Right lobe of liver (tissue), 6 donors: ENCODE measurements at regions not wholly inside any gene's neighbourhood (a gene's known extent, or its start where the extent isn't known, plus 50 kb on each side); places are given as distances from the start of the nearest gene placed in this dataset.

ENCODE experiments used
- ATAC-seq, 4 donors: fragments of 200-7000 bp; cut with Tn5 transposase; one replicate each; pipeline ENCODE4 v1.9.1; 2020; ENCODE audit warnings: mild to moderate bottlenecking in 4 of 4, moderate library complexity in 4 of 4
- DNase-seq, 3 donors: peaks; one replicate each; pipeline ENCODE4 v3.0.0-alpha.2; 2020
- H3K27ac ChIP-seq, 3 donors: fragments of 200-600 bp; one replicate each; pipeline ENCODE4 v1.8.0; 2022
- H3K27me3 ChIP-seq, 2 donors: fragments of 200-600 bp; one replicate each; pipeline ENCODE4 v1.8.0; 2022
- H3K36me3 ChIP-seq, 4 donors: fragments of 200-600 bp; sonication (generic) in 1 of 4; one replicate each; pipeline versions ENCODE4 v1.5.1 to v1.8.0; 2017 to 2022; ENCODE audit warnings: control low read depth in 1 of 4
- H3K4me1 ChIP-seq, 4 donors: fragments of 200-600 bp; sonication (generic) in 1 of 4; one replicate each; pipeline versions ENCODE4 v1.5.1 to v1.8.0; 2017 to 2022; ENCODE audit warnings: control low read depth in 1 of 4
- H3K4me3 ChIP-seq, 3 donors: fragments of 200-600 bp; one replicate each; pipeline ENCODE4 v1.8.0; 2022
- H3K9me3 ChIP-seq, 4 donors: fragments of 200-600 bp; sonication (generic) in 1 of 4; one replicate each; pipeline versions ENCODE4 v1.5.1 to v1.8.0; 2017 to 2022; ENCODE audit warnings: control low read depth in 1 of 4
- POLR2A ChIP-seq: fragments of 450-650 bp; IDR thresholded peaks from one replicate; pipeline ENCODE4 v1.6.1; 2017; ENCODE audit warnings: antibody characterized with exemption, mild to moderate bottlenecking
- WGBS: methylation state at CpG from one replicate; pipeline ENCODE4 v1.1.6; 2018; ENCODE audit warnings: low coverage, low lambda C conversion rate; ENCODE audit not compliant: insufficient coverage; ENCODE audit errors: missing lambda C conversion rate; 5-methylcytosine and 5-hydroxymethylcytosine counted together
- intact Hi-C, 2 donors: fragments of 100-400 bp; cut with DNase I; formaldehyde crosslinking; loops; one replicate each; pipeline versions ENCODE4 v1.11.2 to v1.14.1; 2022
- TF ChIP-seq, protein P1 (sequence below), 4 donors: fragments of 200-600 bp in 3 of 4; fragments of 450-650 bp in 1 of 4; IDR thresholded peaks; one replicate each; pipeline versions ENCODE4 v1.5.1 to v1.8.0; 2016 to 2022; ENCODE audit warnings: antibody characterized with exemption in 4 of 4, mild to moderate bottlenecking in 2 of 4
- donor health status: DM: no; HTN: yes; CAD: no.
- donor health status: DM: no; HTN: no; CAD: no.
- donor health status: DM: no; HTN: no; CAD: no.
- donor health status: DM: no; HTN: yes; CAD: no.
- donor health status: DM: no; HTN: yes; CAD: no.

DNA sequence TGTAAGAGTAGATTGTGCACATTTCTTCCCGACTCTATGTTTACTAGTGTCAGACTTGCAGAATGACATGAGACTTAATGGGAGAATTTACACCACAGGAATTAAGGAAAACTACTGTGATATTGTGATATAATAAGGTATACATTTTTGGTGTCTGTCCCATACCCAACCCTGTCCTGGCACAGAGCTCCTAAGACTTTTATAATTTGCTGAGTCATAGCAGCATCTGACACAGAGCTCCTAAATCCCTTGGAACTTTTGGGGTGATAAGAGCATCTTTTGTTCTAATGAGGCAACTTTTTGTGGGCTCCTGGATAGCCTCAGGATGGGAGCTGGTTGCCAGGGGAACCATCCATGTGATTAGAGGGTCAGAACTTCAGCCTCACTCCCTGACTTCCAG, 1607.0 kb downstream of the RPA4 start:
- DNase-seq (no peak), ATAC-seq (no peak)
- Histone ChIP-seq H3K9me3 (no peaks in the 10 kb centered on the region), H3K27ac (no peak overlapping the region), H3K4me3 (no peak overlapping the region), H3K4me1 (no peaks in the 10 kb centered on the region), H3K36me3 (no peaks in the 10 kb centered on the region), H3K27me3 (no peaks in the 10 kb centered on the region)
- TF ChIP-seq, protein P1, sequence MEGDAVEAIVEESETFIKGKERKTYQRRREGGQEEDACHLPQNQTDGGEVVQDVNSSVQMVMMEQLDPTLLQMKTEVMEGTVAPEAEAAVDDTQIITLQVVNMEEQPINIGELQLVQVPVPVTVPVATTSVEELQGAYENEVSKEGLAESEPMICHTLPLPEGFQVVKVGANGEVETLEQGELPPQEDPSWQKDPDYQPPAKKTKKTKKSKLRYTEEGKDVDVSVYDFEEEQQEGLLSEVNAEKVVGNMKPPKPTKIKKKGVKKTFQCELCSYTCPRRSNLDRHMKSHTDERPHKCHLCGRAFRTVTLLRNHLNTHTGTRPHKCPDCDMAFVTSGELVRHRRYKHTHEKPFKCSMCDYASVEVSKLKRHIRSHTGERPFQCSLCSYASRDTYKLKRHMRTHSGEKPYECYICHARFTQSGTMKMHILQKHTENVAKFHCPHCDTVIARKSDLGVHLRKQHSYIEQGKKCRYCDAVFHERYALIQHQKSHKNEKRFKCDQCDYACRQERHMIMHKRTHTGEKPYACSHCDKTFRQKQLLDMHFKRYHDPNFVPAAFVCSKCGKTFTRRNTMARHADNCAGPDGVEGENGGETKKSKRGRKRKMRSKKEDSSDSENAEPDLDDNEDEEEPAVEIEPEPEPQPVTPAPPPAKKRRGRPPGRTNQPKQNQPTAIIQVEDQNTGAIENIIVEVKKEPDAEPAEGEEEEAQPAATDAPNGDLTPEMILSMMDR (IDR thresholded peaks at IDR 0.05), result no peak
- no peak for TF ChIP-seq POLR2A
- intact Hi-C loops, result no loop called here
- 43% methylated on average over 1 of the region's 1 CpG for WGBS

DNA sequence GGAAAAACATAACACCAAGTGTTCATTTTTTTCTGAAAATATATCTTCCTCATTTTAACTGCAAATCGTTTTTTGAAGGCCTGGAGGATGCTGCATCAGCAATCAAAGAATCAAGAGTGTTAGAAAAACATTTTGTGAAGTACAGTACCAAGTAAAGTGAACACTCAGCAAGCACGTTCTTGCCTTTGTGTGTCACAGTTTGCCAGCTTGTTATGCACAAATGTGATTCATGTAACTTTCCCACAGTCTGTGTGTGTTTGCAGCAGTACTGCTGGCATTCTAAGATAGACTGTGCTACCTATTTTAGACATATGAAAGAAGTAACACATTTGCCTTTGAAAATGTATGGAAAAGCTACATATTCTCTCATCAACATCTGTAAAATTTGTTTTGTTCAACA, 1617.7 kb downstream of the RPA4 start:
- no peak overlapping the region for H3K27ac ChIP-seq
- ATAC-seq (no peak), DNase-seq (no peak)
- no peaks in the 10 kb centered on the region for H3K36me3 ChIP-seq
- H3K27me3 ChIP-seq, result no peaks in the 10 kb centered on the region
- 22% methylated on average over 2 of the region's 2 CpGs for WGBS
- no peaks in the 10 kb centered on the region for H3K9me3 ChIP-seq
- no peaks in the 10 kb centered on the region for H3K4me1 ChIP-seq
- intact Hi-C loops, result no loop called here
- TF ChIP-seq POLR2A, result no peak
- TF ChIP-seq, protein P1 (IDR thresholded peaks at IDR 0.05), result no peak
- H3K4me3 ChIP-seq, result no peak overlapping the region

GRCh38 chrX:98506907-98507306, 1623.2 kb downstream of the RPA4 start:
- no peak for DNase-seq
- H3K27ac ChIP-seq, result no peak overlapping the region
- H3K36me3 ChIP-seq, result no peaks in the 10 kb centered on the region
- no peak for ATAC-seq
- no peaks in the 10 kb centered on the region for H3K27me3 ChIP-seq
- intact Hi-C loops, result no loop called here
- WGBS, result 75% methylated on average over 1 of the region's 1 CpG
- no peaks in the 10 kb centered on the region for H3K9me3 ChIP-seq
- TF ChIP-seq, protein P1 (IDR thresholded peaks at IDR 0.05), result no peak
- no peak for TF ChIP-seq POLR2A
- no peaks in the 10 kb centered on the region for H3K4me1 ChIP-seq
- H3K4me3 ChIP-seq, result no peak overlapping the region

- intact Hi-C loops, result no loop called here
- Histone ChIP-seq H3K4me1 (no peaks in the 10 kb centered on the region), H3K27ac (no peak overlapping the region), H3K36me3 (no peaks in the 10 kb centered on the region), H3K9me3 (no peaks in the 10 kb centered on the region), H3K27me3 (peaks cover 0 to 4% of the 10 kb centered on the region in 2 donors), H3K4me3 (no peak overlapping the region)
- TF ChIP-seq POLR2A, result no peak
- TF ChIP-seq, protein P1 (IDR thresholded peaks at IDR 0.05), result no peak
- ATAC-seq (no peak), DNase-seq (no peak)
These were observed 1630.3 kb downstream of the RPA4 start for GRCh38 chrX:98514032-98514431.

GRCh38 chrX:98516120-98516519, 1632.4 kb downstream of the RPA4 start:
- H3K27ac ChIP-seq, result no peak overlapping the region
- TF ChIP-seq, protein P1 (IDR thresholded peaks at IDR 0.05), result no peak
- no peak for TF ChIP-seq POLR2A
- ATAC-seq (no peak), DNase-seq (no peak)
- H3K27me3 ChIP-seq, result peaks cover 4 to 5% of the 10 kb centered on the region in 2 donors
- 71% methylated on average over 1 of the region's 1 CpG for WGBS
- no peaks in the 10 kb centered on the region for H3K4me1 ChIP-seq
- intact Hi-C loops, result no loop called here
- no peaks in the 10 kb centered on the region for H3K36me3 ChIP-seq
- H3K9me3 ChIP-seq, result no peaks in the 10 kb centered on the region
- no peak overlapping the region for H3K4me3 ChIP-seq
